HG02981 (cell line): ENCODE measurements at regions not wholly inside any gene's neighbourhood (a gene's known extent, or its start where the extent isn't known, plus 50 kb on each side); places are given as distances from the start of the nearest gene placed in this dataset.
"Not testable (repeated sequence)": the region's sequence is repeated elsewhere in the genome, so short reads cannot be mapped to it uniquely, and the experiment has no call there.

ENCODE experiments used
- ATAC-seq: cut with Tn5 transposase; IDR thresholded peaks from one replicate; pipeline ENCODE4 v1.9.1; 2021; ENCODE audit warnings: mild to moderate bottlenecking, moderate library complexity; ENCODE audit not compliant: unreplicated experiment

DNA sequence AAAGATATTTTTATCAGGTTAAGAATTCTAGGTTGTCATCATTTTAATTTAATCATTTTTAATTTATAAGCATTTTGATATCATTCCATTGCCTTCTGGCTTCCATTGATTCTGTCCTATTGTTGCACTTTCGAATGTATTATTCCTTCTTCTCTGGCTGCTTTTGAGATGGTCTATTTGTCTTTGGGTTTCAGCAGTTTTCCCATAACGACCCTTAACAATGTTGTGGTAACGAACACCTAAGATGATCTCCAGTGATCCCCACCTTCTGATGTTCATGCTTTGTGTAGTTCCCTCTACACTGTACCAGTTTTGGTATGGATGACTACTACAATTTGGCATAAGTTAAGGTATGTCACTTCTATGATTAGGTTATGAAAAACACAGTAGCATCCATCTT is 59.9 kb downstream of the MINAR1 start:
- no peak for ATAC-seq

GRCh38 chr15:79494384-79494909 is 62.3 kb downstream of the MINAR1 start:
- no peak for ATAC-seq

DNA sequence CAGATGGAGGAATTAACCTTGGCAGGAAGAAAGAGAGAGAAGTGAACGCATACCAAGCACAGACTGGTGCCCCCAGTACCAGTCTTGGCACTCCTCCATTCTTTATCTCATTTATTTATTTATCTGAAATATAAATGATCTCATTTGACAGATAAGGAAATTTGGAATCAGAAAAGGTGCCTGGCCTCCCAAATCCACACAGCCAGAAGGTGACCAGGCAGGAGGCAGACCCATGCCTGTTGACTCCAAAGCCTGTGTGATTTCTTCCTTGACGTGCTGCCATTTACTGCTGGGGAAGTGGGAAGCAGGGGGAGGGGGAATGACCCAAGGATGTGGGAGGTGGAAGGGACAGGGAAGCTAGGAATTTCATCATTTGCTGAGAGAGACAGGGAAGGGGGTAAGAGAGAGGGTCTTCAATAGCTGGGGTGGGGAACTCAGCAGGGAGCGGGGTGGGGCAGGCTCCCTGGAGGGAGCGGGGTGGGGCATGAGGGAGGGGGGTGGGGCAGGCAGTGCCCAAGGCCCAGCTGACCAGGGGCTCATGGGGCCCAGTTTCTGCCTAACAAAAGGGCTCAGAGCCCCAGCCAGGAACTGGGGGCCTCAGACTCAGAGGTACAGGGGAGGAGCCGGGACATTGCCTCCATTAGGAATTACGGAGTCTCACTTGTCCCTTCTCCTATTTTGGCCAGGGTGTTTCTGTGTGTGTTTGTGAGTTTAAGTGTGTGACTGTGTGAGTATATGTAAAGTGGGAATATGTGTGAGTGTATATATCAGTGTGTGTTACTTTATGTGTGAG is 63.0 kb downstream of the MINAR1 start:
- no peak for ATAC-seq

- ATAC-seq: no peak
These were observed 63.6 kb downstream of the MINAR1 start for GRCh38 chr15:79495775-79496174.

GRCh38 chr15:79496838-79497237 is 64.7 kb downstream of the MINAR1 start:
- ATAC-seq: no peak

- ATAC-seq: no peak
These were observed 69.0 kb downstream of the MINAR1 start for GRCh38 chr15:79501086-79501485.

GRCh38 chr15:79505956-79506355 is 73.8 kb downstream of the MINAR1 start:
- no peak for ATAC-seq

DNA sequence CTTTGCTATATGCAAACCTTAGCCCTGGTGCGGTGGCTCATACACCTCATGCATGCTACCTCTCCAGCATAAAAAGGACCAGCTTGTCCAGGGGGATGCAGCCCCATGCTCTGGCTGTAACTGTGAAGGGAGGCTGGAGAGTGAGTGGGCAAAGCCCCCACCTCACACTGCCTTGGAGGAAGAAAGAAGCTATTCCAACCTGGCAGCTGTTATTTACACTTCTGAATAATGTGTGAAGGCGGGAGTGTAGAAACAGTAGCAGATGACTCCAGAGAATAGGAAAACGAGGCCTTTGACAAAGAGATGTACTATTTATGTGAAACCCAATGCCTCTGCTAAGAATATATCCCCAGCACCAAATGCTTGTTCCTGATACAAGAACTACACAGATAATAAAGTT is 80.7 kb downstream of the MINAR1 start:
- not testable (repeated sequence) for ATAC-seq

DNA sequence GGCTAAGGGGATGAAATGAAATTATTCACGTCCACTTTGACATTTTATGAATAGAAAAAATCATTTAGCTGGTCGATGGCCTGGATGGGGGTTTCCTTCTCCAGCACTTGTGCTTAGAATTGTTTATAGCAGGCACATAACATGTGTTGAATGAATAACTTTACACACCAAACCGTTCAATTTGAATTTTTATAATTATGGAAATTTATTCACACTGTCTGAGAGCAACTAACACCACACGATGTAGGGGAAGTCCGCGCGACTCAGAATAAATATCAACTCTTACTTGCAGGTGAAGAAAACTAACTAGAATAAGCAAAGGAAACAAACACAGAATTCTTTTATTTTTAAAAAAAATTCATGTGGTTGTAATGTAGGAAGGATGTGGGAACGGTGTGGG is 81.3 kb downstream of the MINAR1 start:
- no peak for ATAC-seq

GRCh38 chr15:79513940-79514339 is 81.8 kb downstream of the MINAR1 start:
- no peak for ATAC-seq

GRCh38 chr15:79515300-79516027 is 83.3 kb downstream of the MINAR1 start:
- no peak for ATAC-seq

- no peak for ATAC-seq
These were observed 84.0 kb downstream of the MINAR1 start for GRCh38 chr15:79516155-79516554.

DNA sequence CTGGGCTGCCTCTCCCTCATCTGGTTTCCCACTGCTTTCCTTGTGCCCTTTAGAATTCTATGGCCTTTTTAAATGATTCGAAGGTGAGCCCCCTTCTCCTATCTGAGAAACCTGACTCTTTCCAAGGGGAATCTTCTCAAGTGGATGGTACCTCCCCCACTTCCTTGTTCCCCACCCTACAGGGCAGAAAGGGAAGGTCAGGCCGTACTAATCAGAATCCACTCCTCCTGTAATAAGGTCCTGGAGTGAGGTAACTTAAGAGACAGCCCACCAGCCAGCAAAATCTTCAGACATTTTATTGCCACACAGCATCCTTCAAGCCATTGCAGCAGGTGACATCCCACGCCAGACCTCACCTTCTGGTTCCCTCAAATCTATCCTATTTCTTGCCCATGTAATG is 84.5 kb downstream of the MINAR1 start:
- no peak for ATAC-seq

DNA sequence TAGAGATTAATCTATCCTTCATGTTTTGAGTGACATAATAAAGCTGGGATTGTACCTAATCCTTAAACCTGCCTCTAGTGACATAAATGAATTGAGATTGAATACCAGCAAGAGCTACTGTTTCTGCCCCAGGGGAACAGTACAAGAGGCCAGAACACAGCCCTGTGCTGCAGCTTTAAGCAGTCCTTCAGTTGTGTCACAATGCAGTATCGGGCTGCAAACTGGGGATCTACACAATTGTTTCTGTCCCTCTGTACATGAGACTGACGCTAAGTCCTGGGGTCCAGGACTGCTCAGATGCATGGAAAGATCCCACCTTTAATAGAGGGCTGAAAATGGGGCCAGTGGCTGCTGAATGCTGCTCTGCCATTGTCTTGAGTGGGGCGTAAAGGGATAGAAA is 87.5 kb downstream of the MINAR1 start:
- ATAC-seq: no peak

DNA sequence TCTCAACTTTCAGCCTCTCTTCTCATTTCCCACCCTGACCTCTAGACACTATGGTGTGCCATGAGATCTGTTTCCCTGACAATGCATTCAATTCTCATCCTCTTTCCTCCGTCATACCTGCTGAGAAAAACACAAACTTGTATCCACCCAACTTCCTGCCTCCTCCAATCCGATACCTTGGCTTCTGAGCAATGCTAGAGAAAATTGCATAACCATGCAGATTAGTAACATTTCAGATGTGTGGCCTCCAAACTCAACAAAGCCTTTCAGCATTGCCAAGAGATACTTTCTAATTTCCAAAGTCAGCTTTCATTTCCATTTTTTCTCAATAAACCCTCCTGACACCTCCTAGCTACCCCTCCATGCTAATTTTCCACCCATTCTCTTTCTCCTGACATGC is 88.5 kb downstream of the MINAR1 start:
- ATAC-seq: no peak

GRCh38 chr15:79522656-79523055 is 90.5 kb downstream of the MINAR1 start:
- ATAC-seq: no peak

GRCh38 chr15:79523266-79523665 is 91.1 kb downstream of the MINAR1 start:
- no peak for ATAC-seq

GRCh38 chr15:79524531-79524930 is 92.4 kb downstream of the MINAR1 start:
- no peak for ATAC-seq

GRCh38 chr15:79526376-79526775 is 94.2 kb downstream of the MINAR1 start:
- ATAC-seq: no peak

GRCh38 chr15:79527821-79528220 is 95.7 kb downstream of the MINAR1 start:
- no peak for ATAC-seq

DNA sequence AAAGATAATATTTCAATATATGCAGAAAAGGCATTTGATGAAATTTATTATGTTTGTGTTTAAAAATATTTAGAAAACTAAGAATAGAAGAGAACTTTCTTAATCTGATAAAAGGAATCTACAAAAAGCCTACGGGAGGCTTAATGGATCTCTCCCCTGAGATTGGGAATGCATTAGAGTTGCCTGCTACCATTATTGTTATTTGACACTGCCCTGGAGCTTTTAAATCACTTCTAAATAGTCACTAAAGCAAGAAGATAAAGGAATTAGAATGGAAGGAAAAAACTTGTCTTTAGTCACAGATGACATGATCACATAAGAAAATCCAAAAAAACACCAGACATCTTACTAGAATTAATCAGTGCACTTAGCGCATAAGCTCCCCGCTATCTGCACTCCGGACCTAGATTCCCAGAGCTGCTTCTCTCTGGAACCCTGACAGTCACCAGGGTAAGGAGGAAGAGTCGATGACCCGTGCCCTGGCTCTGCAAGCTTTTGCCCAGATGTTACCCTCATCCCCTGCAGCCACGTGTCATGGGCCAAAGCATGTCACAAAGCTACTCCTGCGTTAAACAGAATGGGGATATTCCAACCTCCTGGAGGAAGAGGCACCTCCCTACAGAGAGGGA is 97.1 kb downstream of the MINAR1 start:
- ATAC-seq: no peak

- ATAC-seq: no peak
These were observed 103.4 kb downstream of the MINAR1 start for GRCh38 chr15:79535536-79535935.
